IPS DF 6.9 (cell line): ENCODE measurements at regions not wholly inside any gene's neighbourhood (a gene's known extent, or its start where the extent isn't known, plus 50 kb on each side); places are given as distances from the start of the nearest gene placed in this dataset.
A peak's percentile ranks its signal among the peaks of the same experiment; 100 is the strongest.

Source experiments
- DNase-seq: peaks from one replicate; pipeline ENCODE4 v3.0.0-alpha.2; 2013; ENCODE audit warnings: low read depth, low spot score
- H3K27ac ChIP-seq: one replicate; pipeline ENCODE4 v1.5.1; 2013; ENCODE audit warnings: low read length, control low read depth
- H3K27me3 ChIP-seq: 2 replicates; pipeline ENCODE4 v1.6.1; 2013; ENCODE audit warnings: mild to moderate bottlenecking, low read length; ENCODE audit not compliant: control insufficient read depth, insufficient read depth
- H3K36me3 ChIP-seq: 2 replicates; pipeline ENCODE4 v1.6.1; 2013; ENCODE audit warnings: low read length; ENCODE audit not compliant: control insufficient read depth, insufficient read depth
- H3K4me1 ChIP-seq: 2 replicates; pipeline ENCODE4 v1.6.1; 2013; ENCODE audit warnings: low read length; ENCODE audit not compliant: control insufficient read depth, insufficient read depth
- H3K4me3 ChIP-seq: 2 replicates; pipeline ENCODE4 v1.5.1; 2013; ENCODE audit warnings: mild to moderate bottlenecking, low read length
- H3K9me3 ChIP-seq: 2 replicates; pipeline ENCODE4 v1.6.1; 2013; ENCODE audit warnings: low read length, inconsistent platforms; ENCODE audit not compliant: control insufficient read depth, insufficient read depth
- WGBS: extraction: QIAGEN DNeasy Blood & Tissue Kit; methylation state at CpG from one replicate; pipeline ENCODE4 v1.1.7; 2013; ENCODE audit warnings: mixed read lengths, missing lambda C conversion rate; ENCODE audit not compliant: insufficient read length, insufficient coverage; 5-methylcytosine and 5-hydroxymethylcytosine counted together

DNA sequence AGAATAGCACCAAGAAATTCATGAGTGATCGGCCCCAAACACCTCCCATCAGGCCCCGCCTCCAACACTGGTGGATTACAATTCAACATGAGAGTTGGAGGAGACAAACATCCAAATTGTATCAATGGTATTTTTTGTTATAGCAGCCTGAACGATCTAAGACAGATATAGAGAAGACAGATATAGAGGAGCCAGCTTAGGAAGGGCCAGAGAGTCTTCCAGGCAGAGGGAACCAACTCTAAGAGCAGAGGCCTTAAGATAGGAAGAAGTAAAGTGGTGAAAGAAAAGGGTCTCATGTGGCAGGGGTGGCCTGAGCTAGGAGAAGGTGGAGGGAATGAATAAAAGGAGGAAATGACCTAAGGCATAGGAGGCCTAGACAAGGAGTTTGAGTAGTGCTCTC, 158.8 kb upstream of the TBL1XR1 start:
- DNase-seq = no peak
- Histone ChIP-seq H3K36me3 (no peaks in the 10 kb centered on the region), H3K9me3 (no peaks in the 10 kb centered on the region), H3K4me3 (no peak overlapping the region), H3K27me3 (no peaks in the 10 kb centered on the region; the same call in 1 of the 2 replicates), H3K4me1 (peaks cover 11% of the 10 kb centered on the region), H3K27ac (no peak overlapping the region)
- WGBS = no CpG with 5 or more reads among the region's 3 CpGs

DNA sequence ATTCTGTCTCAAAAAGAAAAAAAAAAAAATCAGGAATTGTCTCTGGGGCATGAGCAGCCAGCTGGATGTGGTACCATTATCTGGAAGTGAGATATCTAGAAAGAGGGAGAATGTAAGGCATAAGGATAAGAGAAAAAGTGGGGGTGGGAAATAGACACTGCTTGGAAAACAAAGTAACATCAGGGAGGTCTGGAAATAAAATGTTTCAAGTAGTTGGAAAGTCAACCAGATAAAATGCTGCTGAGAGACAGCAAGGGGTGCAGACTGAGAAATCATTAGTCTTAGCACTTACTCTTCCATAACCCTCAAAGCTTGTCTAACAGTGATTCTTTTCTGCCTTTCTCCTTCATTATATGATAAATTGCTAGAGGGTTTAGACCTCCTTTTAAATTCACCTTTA, 159.7 kb upstream of the TBL1XR1 start:
- no peaks in the 10 kb centered on the region for H3K36me3 ChIP-seq
- H3K27me3 ChIP-seq = no peaks in the 10 kb centered on the region; the same call in 1 of the 2 replicates
- H3K4me1 ChIP-seq = peaks cover 16% of the 10 kb centered on the region
- H3K9me3 ChIP-seq = no peaks in the 10 kb centered on the region
- no peak overlapping the region for H3K27ac ChIP-seq
- no peak for DNase-seq
- H3K4me3 ChIP-seq = no peak overlapping the region

DNA sequence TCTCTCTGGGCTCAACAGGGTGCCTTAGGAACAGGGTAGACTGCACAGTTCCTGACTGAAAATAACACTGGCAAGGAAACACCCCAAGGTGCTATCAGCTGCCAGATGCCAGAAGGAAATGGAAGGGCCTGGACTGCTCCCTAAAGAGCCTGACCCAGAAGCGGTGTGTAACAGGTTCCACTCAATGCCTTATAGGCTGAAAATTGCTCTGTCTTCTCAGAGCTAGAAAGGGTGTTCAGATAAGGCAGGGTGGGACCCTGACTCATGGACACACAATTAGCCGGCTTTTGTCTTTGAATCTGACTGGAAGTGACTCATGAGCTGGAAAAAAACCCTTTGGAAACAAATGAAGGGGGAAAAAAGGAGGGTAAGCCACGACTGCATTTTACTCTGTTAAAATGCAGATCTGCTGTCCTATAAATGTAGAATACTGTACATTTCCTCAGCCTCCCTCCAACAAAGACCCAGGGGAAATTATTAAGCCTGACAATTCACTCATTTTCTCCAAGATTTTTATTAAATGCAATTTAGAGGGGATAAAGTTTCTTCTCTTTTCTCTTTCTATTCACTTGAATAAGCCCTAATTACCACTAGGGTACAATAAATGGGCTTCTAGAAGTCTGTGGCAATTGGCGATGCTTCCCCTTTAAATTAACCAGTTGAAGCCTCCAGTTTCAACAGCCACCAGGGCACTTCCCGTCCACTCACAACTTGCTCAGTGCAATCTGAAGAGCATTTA, 160.2 kb upstream of the TBL1XR1 start:
- Histone ChIP-seq H3K4me3 (no peak overlapping the region), H3K9me3 (no peaks in the 10 kb centered on the region), H3K27me3 (no peaks in the 10 kb centered on the region; the same call in 1 of the 2 replicates), H3K27ac (no peak overlapping the region), H3K36me3 (no peaks in the 10 kb centered on the region), H3K4me1 (peaks cover 16% of the 10 kb centered on the region)
- WGBS = no CpG with 5 or more reads among the region's 5 CpGs
- DNase-seq = no peak

DNA sequence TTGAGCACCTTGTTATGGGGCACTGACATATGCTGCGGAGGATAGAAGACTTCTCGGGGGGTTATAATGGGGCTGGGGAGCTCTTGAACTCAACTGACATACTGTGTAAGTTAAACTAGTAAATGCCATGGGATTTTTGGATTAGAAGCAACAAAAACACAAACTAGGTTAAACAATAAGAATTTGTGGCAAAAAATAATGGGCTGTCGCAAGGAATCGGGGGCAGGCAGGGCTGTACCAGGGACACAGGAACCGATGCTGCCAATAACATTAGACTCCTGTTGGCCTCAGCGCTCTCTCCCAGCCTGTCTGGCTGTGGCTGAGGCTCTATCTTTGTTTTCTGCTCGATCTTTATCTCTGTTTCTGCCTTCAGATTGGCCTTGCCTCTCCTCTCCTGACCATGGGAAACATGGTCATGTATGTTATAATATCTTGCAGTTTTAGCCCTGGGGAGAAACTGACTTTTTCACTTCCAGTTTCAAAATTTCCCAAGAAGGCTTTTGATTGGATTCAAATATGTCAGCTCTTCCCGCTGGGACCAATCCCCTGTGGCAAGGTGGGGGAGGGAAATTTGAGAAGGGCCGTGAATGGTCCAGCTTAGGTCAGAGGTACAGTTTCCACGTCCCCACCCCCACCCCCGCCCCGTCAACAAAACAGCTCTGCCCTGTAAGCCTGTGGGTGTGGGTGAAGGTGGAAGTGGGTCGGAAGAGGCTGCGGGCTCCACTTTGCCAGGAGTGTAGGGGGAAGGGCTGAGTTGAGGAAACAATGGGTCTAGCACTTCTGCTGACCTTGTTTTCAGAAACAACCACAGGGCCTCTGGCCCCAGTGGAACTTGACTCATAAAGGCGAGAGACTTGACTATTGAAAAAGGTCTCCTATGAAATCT, 161.1 kb upstream of the TBL1XR1 start:
- peaks cover 16% of the 10 kb centered on the region for H3K4me1 ChIP-seq
- no peak overlapping the region for H3K4me3 ChIP-seq
- H3K36me3 ChIP-seq = no peaks in the 10 kb centered on the region
- H3K27me3 ChIP-seq = no peaks in the 10 kb centered on the region; the same call in 1 of the 2 replicates
- no peak overlapping the region for H3K27ac ChIP-seq
- no CpG with 5 or more reads among the region's 15 CpGs for WGBS
- H3K9me3 ChIP-seq = no peaks in the 10 kb centered on the region
- no peak for DNase-seq

DNA sequence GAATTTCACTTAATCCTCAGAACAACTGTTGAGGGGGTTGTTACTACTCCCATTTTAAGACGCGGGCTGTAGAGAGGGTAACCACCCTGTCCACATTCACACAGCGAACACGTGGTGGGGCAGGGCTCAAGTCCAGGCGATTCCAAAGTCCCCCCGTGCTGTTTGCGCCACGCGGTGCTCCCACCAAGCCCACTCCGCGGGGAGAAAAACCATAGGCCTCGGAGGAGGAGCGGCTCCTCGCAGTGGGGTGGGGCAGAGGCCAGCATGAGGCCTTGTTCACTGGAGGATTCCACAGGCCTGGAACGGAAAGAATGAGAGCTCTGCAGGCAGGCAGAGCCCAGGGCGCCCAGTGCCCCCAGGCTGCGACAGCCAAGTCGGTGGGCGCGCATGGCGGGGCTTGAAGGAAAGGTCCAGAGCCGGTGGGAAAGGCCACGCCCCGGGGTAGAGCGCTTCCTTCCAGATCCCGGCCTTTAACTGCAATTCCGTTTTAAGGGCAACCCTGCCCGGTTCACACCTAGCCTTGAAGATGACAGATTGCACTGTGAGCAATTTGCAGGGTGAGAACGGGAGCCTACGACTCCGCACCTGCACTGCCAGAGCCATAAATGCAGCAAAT, 161.8 kb upstream of the TBL1XR1 start:
- DNase-seq = no peak
- no peaks in the 10 kb centered on the region for H3K36me3 ChIP-seq
- H3K27me3 ChIP-seq = no peaks in the 10 kb centered on the region
- H3K4me1 ChIP-seq = peaks cover 16% of the 10 kb centered on the region
- no peaks in the 10 kb centered on the region for H3K9me3 ChIP-seq
- no peak overlapping the region for H3K27ac ChIP-seq
- WGBS = no CpG with 5 or more reads among the region's 31 CpGs
- H3K4me3 ChIP-seq = peak overlapping the region; percentile 17; the same call in 1 of the 2 replicates

DNA sequence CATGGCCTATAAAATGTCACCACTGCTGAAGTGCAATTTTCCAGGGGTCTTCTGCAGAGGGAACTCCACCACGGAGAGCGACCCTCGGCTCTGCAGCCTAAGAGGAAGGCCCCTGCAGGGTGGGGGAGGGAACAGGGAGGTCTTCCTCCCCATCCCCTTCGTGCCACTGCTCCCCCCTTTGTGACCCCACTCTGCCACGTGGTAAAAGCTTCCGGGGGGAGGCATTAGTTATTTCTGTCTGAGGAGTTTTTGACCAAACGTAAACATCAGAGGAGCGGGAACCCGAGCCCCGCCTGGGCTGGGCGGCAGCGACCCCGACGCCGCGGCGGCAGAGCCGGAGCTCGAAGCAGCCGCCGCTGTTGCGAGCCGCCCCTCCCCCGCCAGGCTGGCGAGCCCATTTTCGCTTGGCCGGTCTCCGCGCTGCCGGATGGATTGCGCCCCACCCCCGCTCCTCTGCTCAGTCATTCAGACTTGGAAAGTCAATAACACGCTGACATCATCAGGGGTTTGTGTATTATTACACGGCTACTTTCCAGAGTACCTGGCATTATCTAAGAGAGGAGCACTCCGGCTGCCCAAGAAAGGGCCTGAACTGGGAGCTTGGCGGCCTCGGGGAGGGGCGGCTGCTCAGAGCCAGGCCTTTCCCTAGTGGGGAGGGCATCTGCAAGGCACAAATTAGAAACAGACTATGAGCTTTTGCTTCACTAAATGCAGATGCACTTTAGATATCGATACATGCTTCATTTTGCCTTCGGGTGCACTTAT, 162.5 kb upstream of the TBL1XR1 start:
- Histone ChIP-seq H3K4me3 (peak overlapping the region; percentile 17; the same call in 1 of the 2 replicates), H3K4me1 (peaks cover 16% of the 10 kb centered on the region), H3K27me3 (no peaks in the 10 kb centered on the region), H3K9me3 (no peaks in the 10 kb centered on the region), H3K36me3 (no peaks in the 10 kb centered on the region), H3K27ac (no peak overlapping the region)
- DNase-seq = peak; percentile 92
- no CpG with 5 or more reads among the region's 40 CpGs for WGBS

DNA sequence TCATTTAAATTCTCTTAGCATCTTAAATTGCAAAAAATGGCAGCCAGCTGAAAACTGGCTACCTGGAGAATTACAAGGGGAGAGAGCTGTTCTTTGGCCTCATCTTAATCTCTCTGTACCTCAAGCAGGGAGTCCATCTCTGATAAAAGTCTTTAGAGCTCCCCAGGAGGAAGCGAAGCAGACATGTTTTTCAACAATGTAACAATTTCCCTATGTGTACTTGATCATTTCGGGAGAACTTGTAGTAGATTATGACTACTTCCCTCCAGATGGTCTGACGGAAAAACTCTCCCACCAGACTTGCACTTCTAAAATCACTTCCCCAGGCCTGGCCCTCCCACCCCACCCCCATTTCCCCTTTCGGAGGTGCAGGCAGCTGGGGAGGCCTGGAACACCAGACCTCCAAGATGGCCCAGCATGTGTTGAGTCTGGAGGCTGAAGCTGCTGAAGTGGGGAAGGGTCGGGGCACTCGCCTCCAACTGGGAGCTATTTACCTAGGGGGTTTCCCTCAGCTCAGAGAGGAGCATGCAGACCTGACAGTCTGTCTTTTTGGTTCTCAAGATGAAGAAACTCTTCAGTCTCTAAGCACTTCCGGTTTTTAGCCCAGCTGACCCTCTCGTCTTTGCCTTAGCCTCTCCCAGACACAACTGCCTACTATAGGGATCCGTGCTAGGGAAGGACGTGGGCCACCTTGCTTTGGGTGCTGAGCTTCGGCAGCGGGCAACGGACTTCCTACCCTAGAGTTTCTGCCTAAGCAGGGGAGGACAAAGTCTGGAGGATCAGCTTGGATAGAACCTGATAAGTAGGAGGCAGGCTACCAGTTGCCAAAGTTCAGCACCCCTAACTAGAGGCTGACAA, 164.0 kb upstream of the TBL1XR1 start:
- no peak overlapping the region for H3K4me3 ChIP-seq
- H3K9me3 ChIP-seq = no peaks in the 10 kb centered on the region
- H3K27ac ChIP-seq = no peak overlapping the region
- no peaks in the 10 kb centered on the region for H3K36me3 ChIP-seq
- no CpG with 5 or more reads among the region's 13 CpGs for WGBS
- DNase-seq = no peak
- H3K27me3 ChIP-seq = no peaks in the 10 kb centered on the region
- H3K4me1 ChIP-seq = peaks cover 16% of the 10 kb centered on the region

DNA sequence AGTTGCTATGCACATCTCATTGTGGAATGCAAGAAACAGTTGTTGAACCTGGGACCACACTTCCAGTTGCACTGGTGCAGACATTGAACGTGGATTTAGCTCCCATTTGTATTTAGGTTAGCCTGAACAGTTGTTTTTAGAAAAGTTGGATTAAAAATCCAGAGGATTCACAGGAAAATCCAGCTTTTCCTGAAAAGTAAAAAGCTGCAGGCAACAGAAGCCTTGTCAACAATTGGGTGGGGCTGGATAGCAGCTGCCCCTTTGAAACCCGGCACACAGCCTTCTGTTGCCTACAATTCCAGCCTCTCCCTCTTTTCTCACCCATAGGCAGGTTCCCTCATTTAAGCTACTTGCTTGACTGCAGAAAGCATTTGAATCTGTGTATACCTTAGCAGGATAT, 165.3 kb upstream of the TBL1XR1 start:
- no peak for DNase-seq
- no peak overlapping the region for H3K4me3 ChIP-seq
- H3K27ac ChIP-seq = no peak overlapping the region
- H3K36me3 ChIP-seq = no peaks in the 10 kb centered on the region
- H3K4me1 ChIP-seq = peaks cover 14% of the 10 kb centered on the region
- WGBS = no CpG with 5 or more reads among the region's 2 CpGs
- no peaks in the 10 kb centered on the region for H3K9me3 ChIP-seq
- no peaks in the 10 kb centered on the region for H3K27me3 ChIP-seq

DNA sequence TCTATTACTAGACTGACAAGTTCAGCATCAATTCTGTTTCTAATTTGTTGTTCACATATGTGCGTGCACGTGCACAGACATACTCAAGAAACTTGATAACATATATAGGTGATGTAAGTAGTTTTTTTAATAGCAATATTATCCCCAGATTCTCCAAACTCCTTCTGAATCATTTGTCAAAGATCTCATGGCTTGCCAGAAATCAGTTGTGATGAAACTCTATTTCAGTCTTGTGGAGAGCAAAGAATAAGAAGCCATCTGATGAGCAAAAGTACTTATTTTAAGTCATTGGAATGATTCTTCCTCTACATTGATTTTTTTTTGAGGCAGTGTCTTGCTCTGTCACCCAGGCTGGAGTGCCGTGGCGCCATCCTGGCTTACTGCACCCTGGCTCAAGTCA, 167.0 kb upstream of the TBL1XR1 start:
- no CpG with 5 or more reads among the region's 4 CpGs for WGBS
- no peak overlapping the region for H3K27ac ChIP-seq
- H3K4me3 ChIP-seq = no peak overlapping the region
- H3K27me3 ChIP-seq = no peaks in the 10 kb centered on the region
- H3K36me3 ChIP-seq = no peaks in the 10 kb centered on the region
- no peak for DNase-seq
- H3K9me3 ChIP-seq = no peaks in the 10 kb centered on the region
- H3K4me1 ChIP-seq = peaks cover 8% of the 10 kb centered on the region
